Prostate gland (tissue), 2 donors: ENCODE measurements at regions not wholly inside any gene's neighbourhood (a gene's known extent, or its start where the extent isn't known, plus 50 kb on each side); places are given as distances from the start of the nearest gene placed in this dataset.

Source experiments
- DNase-seq: peaks from one replicate; pipeline ENCODE4 v3.0.0-alpha.2; 2019; ENCODE audit warnings: low spot score
- H3K27ac ChIP-seq, 2 donors: fragments of 200-600 bp; sonication (generic); 2 replicates each; pipeline ENCODE4 v1.5.1; 2017 to 2019
- H3K27me3 ChIP-seq: fragments of 200-600 bp; sonication (generic); replicated peaks from 2 replicates; pipeline ENCODE4 v1.5.1; 2019; ENCODE audit not compliant: insufficient read depth
- H3K36me3 ChIP-seq, 2 donors: fragments of 200-600 bp; sonication (generic); 1 replicate in 1 of 2; 2 replicates in 1 of 2; pipeline versions ENCODE4 v1.5.1 to v1.8.1; 2017 to 2019
- H3K4me1 ChIP-seq: fragments of 200-600 bp; sonication (generic); replicated peaks from 2 replicates; pipeline ENCODE4 v1.5.1; 2019
- H3K4me3 ChIP-seq, 2 donors: fragments of 200-600 bp; sonication (generic); 2 replicates each; pipeline ENCODE4 v1.5.1; 2017 to 2019
- H3K9me3 ChIP-seq: fragments of 200-600 bp; sonication (generic); 2 replicates; pipeline ENCODE4 v1.5.1; 2017
- POLR2A ChIP-seq: fragments of 450-650 bp; IDR thresholded peaks from one replicate; pipeline ENCODE4 v1.6.1; 2016; ENCODE audit warnings: antibody characterized with exemption, mild to moderate bottlenecking
- POLR2AphosphoS5 ChIP-seq: sonication (generic); formaldehyde crosslinking; IDR thresholded peaks from one replicate; pipeline ENCODE4 v1.6.1; 2017; ENCODE audit warnings: antibody characterized with exemption
- WGBS: methylation state at CpG from one replicate; pipeline ENCODE4 v1.1.5; 2018; 5-methylcytosine and 5-hydroxymethylcytosine counted together
- intact Hi-C: fragments of 100-400 bp; cut with DNase I; formaldehyde crosslinking; loops from one replicate; pipeline ENCODE4 v1.14.2; 2022
- TF ChIP-seq, protein P1 (sequence below), 4 experiments: fragments of 200-600 bp in 2 of 4; fragments of 450-650 bp in 2 of 4; sonication (generic) in 2 of 4; IDR thresholded peaks; 1 replicate in 3 of 4; 2 replicates in 1 of 4; pipeline ENCODE4 v1.5.1; 2016 to 2019; ENCODE audit warnings: antibody characterized with exemption in 4 of 4, mild to moderate bottlenecking in 2 of 4, moderate library complexity in 2 of 4

DNA sequence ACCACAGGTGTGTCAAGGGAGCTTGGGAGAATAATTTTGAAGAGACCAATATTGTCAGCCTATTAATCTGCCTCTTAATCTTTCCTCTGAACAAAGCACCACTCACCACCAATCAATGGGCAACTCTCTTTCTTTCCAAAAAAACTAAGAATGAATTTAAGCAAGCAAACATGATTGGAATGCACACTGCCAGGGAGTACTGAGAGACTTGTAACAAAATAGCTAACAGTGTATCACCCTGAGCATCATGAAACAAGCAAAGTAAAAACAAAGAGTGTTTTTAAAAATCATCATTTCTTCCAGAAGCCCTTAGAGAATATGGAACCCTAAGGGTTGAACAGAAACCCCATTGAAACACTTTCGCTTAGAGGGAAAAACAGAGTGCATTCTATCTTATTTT is 299.7 kb downstream of the DSEL start:
- Histone ChIP-seq H3K27me3 (no peaks in the 10 kb centered on the region), H3K9me3 (no peaks in the 10 kb centered on the region), H3K36me3 (no peaks in the 10 kb centered on the region), H3K4me3 (no peak overlapping the region), H3K4me1 (no peaks in the 10 kb centered on the region), H3K27ac (no peak overlapping the region)
- TF ChIP-seq, protein P1, sequence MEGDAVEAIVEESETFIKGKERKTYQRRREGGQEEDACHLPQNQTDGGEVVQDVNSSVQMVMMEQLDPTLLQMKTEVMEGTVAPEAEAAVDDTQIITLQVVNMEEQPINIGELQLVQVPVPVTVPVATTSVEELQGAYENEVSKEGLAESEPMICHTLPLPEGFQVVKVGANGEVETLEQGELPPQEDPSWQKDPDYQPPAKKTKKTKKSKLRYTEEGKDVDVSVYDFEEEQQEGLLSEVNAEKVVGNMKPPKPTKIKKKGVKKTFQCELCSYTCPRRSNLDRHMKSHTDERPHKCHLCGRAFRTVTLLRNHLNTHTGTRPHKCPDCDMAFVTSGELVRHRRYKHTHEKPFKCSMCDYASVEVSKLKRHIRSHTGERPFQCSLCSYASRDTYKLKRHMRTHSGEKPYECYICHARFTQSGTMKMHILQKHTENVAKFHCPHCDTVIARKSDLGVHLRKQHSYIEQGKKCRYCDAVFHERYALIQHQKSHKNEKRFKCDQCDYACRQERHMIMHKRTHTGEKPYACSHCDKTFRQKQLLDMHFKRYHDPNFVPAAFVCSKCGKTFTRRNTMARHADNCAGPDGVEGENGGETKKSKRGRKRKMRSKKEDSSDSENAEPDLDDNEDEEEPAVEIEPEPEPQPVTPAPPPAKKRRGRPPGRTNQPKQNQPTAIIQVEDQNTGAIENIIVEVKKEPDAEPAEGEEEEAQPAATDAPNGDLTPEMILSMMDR (IDR thresholded peaks at IDR 0.05): no peak
- TF ChIP-seq POLR2AphosphoS5 (no peak), POLR2A (no peak)
- DNase-seq: no peak
- intact Hi-C loops: loop anchor here (5.0 kb wide), 1 partner anchor 1445 kb away; no protein-coding TSS in a partner anchor
- WGBS: 75% methylated on average over 1 of the region's 1 CpG

DNA sequence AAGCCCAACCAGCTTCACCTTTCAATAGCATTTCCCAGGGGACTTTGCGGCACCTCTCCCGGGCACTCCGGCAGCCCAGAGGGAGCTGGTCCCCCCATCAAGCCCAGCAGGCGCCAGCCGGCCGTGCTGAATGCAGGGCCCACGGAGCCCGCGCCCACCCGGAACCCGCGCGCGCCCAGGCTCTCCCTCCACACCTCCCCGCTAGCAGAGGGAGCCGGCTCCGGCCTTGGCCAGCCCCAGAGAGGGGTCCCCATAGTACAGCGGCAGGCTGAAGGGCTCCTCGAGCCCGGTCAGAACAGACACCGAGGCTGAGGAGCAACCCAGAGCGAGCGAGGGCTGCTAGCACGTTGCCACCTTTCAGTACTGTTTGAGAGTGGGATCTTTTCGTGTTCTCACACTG is 300.8 kb downstream of the DSEL start:
- H3K36me3 ChIP-seq: no peaks in the 10 kb centered on the region
- TF ChIP-seq POLR2AphosphoS5 (no peak), POLR2A (no peak)
- TF ChIP-seq, protein P1 (IDR thresholded peaks at IDR 0.05): no peak
- no peaks in the 10 kb centered on the region for H3K4me1 ChIP-seq
- intact Hi-C loops: loop anchor here (5.0 kb wide), 1 partner anchor 1447 kb away; no protein-coding TSS in a partner anchor
- no peak for DNase-seq
- H3K27me3 ChIP-seq: no peaks in the 10 kb centered on the region
- H3K4me3 ChIP-seq: no peak overlapping the region
- no peaks in the 10 kb centered on the region for H3K9me3 ChIP-seq
- WGBS: 95% methylated on average over 25 of the region's 25 CpGs
- no peak overlapping the region for H3K27ac ChIP-seq

DNA sequence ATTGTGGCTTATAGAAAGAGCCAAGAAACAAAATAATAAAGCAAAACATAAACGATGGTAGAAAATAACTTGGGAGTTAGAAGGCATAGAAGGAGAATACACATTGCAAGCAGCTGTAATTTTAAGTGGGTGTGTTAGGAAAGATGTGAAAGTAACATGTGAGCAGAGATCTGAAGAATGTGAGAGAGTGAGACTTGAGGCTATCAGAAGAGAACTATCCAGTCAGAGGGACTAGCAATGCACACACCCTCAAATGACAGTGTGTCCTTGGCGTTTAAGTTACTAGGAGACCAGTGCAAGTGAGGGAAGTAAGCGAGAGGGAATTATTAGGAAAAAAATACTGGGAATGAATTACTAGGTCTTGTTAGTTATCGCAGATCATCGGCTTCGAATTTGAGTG is 304.9 kb downstream of the DSEL start:
- no peak overlapping the region for H3K4me3 ChIP-seq
- no peaks in the 10 kb centered on the region for H3K9me3 ChIP-seq
- DNase-seq: no peak
- H3K4me1 ChIP-seq: no peaks in the 10 kb centered on the region
- H3K27me3 ChIP-seq: no peaks in the 10 kb centered on the region
- 74% methylated on average over 6 of the region's 6 CpGs for WGBS
- intact Hi-C loops: no loop called here
- TF ChIP-seq POLR2A (no peak), POLR2AphosphoS5 (no peak)
- TF ChIP-seq, protein P1 (IDR thresholded peaks at IDR 0.05): no peak
- H3K36me3 ChIP-seq: no peaks in the 10 kb centered on the region
- no peak overlapping the region for H3K27ac ChIP-seq

DNA sequence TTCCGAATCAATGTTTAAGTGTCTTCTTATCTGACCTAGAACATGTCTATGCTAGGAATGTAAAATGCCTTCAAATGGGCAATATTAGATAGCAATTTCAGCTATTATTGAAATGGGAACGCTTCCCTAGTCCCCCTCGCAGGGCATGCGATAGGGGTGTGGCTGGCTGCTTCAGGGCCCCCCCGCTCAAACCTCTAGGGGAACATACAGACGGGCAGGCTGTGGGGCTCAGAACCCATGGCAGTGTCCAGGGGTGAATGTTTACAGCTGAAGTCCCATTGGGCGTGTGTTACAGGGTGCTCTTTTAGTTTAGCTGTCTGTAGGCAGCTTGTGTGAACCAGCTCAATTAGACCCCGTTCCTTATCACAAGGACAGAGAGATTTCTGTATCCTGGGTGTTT is 315.9 kb downstream of the DSEL start:
- no peaks in the 10 kb centered on the region for H3K27me3 ChIP-seq
- no peaks in the 10 kb centered on the region for H3K4me1 ChIP-seq
- DNase-seq: no peak
- TF ChIP-seq POLR2AphosphoS5 (no peak), POLR2A (no peak)
- TF ChIP-seq, protein P1 (IDR thresholded peaks at IDR 0.05): no peak
- intact Hi-C loops: no loop called here
- no peak overlapping the region for H3K4me3 ChIP-seq
- H3K27ac ChIP-seq: no peak overlapping the region
- H3K36me3 ChIP-seq: no peaks in the 10 kb centered on the region
- H3K9me3 ChIP-seq: no peaks in the 10 kb centered on the region
- WGBS: 73% methylated on average over 8 of the region's 8 CpGs

DNA sequence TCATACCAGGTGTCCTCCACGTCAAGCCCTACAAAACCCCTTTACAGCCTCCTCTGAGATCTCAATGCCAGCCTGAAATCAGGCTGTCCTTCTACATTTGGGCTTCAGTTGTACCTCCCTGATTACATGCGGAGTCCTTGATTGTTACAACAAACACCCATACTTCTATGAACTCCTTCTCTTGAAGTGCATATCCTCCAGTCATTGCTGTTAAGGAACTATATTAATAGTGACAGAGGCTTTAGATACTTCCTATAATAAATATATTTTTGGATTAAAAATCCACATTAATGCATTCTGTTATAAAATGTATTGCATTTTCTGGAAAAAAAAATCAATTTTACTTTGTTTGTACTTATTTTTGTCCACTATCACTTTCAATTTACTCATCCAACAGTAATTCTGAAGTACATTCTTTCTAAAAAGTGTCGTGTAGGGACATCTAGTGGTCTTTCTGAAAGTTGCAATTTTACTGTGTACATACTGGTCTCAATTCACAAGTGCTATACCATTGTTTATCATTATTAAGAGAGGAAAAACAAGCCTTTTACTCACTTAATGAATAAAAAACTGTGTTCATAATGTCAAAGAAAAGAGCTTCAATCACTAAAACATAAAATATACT is 316.4 kb downstream of the DSEL start:
- no peak for DNase-seq
- intact Hi-C loops: no loop called here
- Histone ChIP-seq H3K4me1 (no peaks in the 10 kb centered on the region), H3K27me3 (no peaks in the 10 kb centered on the region), H3K9me3 (no peaks in the 10 kb centered on the region), H3K4me3 (no peak overlapping the region), H3K27ac (no peak overlapping the region), H3K36me3 (no peaks in the 10 kb centered on the region)
- no peak for TF ChIP-seq POLR2A
- TF ChIP-seq, protein P1 (IDR thresholded peaks at IDR 0.05): peak in 3 of 4 experiments; percentile 46 to 65 (median 61)
- WGBS: 48% methylated on average over 3 of the region's 3 CpGs
